Femur (tissue), 1 donor: ENCODE measurements at regions not wholly inside any gene's neighbourhood (a gene's known extent, or its start where the extent isn't known, plus 50 kb on each side); places are given as distances from the start of the nearest gene placed in this dataset.

Experiments used
- DNase-seq: peaks from one replicate; pipeline ENCODE4 v3.0.0-alpha.2; 2017

DNA sequence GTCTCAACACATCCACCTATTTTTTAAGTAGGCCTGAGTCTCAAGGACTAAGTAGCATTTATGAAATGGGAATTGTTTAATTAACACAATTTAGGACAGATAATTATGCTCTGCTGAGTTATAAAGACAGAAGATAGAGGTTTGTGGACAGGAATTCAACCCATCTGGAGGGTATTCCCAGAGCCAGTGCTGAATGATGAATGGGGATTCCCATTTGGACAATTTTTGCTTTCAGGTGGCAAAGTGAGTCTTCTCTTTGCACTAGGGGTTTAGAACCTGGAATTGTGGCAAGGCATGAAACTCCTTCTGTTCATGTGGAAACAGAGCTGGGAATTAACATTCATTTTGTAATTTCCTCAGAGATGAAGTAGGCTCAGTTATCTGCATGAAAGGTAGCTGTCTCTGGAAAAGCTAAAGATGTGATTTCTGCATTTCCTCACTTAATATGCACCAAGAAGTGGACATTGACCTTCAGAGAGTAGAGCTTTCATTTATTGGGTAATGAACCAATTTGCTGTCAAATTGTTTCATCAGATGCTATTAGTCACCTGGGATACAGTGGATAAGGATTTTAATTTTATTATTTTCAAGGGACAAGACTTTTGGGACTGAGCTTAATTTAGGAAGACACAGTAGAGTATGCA, 212.1 kb upstream of the NRXN1 start:
- no peak for DNase-seq

DNA sequence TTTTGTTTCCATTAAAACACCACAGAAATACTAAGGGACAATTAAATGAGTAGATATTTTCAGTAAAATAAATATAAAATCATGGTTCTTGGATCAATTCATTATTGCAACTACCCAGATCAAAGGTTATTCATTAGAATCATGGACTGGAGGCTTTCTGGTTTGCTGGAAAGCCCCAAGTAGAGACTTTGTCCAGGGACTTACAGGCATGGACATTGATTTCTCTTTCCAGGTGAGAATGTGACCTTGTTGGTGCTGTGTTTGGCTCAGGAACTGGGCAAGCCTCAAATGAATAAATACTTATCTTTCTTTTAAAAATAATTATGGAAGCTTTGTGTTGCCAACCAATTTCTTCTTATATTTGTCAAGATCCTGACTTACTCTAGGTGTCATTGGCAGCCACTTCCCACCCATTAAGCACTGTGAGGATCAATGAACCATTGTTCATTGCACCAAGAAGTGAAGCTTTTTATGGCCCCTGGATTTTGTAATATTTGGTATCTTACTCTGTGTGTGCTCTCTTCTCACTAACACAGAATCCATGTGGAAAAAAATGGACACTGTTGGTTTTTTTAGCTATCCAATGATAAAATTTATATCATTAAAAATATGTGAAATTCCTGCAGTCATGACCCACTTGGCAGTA, 205.8 kb upstream of the NRXN1 start:
- no peak for DNase-seq

DNA sequence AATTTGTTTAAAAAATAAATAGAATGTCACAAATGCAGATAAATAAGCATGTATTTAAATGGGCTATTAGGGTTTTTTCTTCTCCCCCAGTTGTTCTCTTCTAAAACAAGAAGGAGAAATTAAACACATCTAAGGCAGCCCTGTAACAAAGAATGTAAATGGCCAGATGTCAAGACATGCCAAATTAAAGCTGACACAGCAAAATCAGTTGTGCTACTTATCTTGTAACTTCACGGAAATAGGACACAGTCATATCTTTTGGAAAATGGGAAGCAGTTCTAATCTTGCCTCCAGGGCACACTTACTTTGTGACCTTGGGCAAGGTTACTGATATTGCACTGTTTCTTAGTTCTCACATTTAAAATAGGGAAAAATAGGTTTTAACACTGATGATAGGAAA, 200.1 kb upstream of the NRXN1 start:
- DNase-seq: no peak

DNA sequence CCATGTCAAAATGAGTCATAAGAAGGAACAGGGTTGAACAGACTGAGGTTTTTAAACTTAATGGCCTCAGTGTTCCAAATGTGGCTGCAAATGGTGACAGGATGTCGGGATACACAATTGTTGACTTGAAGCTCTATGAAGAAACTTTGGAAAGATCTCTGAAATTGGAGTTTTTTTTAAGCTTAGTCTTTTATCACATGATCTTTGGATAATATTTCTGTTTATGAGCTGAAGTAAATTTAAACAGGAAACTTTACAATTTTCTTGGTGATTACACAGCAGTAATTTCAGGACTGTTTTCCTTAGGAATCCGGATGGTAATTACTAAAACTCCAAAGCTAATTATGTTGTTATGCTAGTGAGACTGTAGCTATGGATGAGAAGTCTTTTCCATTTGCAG, 199.1 kb upstream of the NRXN1 start:
- DNase-seq: no peak

DNA sequence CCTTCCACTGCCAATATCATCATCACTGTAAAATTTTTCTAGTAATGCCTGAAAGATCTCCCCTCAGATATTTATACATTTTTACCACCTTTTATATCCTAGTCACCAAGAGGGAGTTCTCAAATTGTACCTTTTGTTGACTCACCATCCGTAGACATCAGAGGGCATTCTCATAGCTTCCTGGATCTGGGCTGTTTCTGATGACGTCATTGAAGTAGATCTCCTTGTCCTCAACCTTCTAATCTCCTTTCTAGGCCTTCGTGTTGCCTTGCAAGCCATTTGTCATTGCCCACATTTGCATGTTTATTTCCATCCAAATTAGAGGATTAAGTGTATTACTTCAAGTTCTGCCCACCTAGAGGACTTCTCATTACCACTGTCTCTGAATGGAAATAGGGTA, 193.4 kb upstream of the NRXN1 start:
- no peak for DNase-seq

DNA sequence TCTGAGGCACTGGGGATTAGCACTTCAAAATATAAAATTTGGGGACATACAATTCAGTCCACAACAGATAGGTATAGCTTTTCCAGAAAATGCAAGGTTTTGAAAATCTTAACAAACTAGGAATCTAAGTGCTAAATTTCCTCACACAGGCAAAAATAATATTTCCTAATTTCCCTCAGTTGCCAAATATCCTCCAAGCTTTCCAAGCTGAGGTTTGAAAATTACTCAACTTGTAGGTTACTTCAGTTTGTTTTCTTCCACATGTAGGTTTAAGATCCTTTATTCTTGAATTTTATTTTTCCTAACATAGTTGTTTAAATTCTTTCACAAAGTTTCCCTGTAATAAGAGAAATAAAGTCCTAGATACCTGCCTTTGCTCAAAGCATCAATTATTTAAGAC, 192.9 kb upstream of the NRXN1 start:
- no peak for DNase-seq

DNA sequence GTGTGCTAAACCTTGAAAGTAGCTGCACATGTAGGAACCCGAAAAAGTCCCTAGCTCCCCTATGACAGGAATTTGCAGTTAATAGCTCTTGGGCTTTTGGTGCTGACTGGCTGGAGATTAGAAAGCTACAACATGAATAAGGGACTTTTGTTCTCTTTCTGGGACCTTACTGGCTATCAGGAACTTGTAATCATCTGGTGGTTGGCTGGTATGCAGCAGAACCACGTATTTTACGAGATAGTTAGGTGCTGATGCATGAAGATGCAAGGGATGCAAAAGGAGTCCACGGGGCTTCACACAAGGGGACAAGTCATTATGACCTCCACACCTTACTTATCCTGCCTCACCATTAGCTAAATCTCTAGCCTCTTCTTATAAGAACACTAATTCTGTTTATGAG, 190.2 kb upstream of the NRXN1 start:
- no peak for DNase-seq

DNA sequence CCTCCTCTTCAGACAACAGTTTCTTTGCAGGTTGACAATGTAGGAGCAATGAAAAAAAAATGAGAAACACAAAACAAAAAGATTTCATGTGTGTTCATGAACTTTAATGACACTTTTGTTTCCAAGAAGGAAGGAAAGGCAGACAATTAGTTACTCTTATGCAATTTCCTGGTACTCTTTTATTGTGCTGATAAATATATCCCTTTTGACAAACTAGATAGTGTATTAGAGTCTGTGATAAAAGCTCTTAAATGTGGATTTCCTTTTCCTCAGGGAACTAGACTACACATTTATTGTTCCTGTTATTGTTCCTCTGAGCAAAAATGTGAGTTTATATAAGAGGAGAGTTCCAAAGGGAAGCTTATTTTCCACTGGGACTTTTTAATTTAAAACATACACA, 188.7 kb upstream of the NRXN1 start:
- no peak for DNase-seq

DNA sequence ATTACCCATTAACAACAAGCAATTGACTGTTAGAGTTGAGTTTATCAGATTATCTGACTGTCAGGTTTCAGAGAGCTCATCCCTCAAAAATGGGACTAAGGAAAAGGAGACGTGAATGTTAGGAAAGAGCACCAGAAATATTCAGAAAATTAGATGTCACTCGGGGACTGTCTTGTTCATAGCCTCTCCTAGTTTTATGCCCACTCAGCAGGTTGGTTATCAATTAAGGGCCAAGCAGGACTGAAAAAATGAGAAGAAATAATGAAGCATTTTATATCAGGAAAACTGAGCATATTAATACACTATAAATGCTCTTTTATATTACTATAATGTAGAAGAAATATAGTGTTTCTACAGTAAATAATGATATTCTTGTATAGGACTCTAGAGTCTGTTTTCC, 188.1 kb upstream of the NRXN1 start:
- DNase-seq: no peak

DNA sequence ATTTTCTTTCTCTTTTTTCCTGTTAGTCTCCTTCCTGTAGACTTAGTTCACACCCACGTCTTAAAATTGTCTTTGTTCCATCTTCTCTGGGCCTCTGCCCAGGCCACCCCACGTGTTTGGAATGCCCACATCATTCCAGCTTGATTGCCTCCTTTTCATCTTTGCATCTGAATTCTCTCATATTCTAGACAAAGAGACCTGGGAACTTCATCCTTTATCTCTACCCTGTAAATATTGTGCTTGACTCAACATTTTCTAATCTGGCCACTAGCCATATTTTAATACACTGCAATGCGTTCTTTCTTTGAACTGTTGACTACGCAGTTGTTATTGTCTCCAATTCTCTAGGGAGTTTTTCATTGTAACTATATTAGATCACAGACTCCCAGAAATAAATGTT, 187.5 kb upstream of the NRXN1 start:
- no peak for DNase-seq

DNA sequence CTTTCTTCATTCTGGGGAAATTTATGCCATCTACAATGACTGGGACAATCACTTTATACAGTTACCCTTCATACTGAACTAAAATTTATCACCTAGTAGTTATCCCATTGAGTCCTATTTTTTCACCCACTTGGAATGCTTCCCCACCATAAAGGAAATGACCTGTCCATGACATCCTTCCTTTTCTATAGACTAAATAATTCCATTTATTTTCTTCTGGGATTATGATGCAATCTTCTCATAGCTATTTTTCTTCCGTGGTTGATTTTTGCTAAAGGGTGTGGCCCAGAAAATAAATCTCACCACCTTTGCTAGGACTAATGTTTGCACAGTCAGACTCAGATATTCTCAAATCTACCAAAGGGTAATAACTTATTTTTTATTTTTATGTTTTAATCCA, 186.1 kb upstream of the NRXN1 start:
- DNase-seq: no peak

DNA sequence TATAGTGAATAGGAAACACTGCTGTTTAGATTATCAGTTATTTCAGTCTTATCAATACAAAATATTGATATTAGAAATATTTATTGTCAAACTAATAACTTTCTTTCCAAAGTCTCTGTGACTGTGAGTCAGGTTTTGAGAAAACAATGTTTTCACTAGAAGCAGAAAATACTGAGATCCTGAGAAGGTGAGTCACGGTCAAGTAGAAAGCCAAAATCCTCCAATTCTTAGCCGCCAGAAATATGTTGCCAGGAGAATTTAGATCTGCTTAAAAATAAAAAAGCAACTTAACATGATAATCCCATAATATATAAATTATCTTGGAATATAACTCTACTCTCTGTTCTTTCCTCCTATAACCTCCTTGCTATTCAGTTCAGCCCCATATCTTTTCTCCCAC, 181.9 kb upstream of the NRXN1 start:
- no peak for DNase-seq

DNA sequence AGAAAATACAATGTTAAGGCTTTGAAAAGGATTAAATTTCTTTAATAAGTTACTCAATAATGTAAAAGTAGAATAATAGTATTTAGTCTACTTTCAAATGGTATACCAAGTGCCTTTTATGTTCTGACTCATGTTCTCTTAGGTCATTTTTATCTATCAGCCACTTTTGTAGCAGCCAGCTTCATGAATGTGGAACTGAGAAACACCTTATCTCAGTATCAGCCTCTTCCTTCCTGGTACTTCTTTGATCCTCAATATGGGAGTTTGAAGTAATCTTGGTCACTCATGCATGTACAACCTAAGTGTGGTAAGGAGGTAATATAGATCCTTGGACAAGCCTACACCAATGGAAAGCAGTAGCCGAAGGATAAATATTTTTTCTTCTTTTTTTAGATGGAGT, 180.4 kb upstream of the NRXN1 start:
- no peak for DNase-seq

DNA sequence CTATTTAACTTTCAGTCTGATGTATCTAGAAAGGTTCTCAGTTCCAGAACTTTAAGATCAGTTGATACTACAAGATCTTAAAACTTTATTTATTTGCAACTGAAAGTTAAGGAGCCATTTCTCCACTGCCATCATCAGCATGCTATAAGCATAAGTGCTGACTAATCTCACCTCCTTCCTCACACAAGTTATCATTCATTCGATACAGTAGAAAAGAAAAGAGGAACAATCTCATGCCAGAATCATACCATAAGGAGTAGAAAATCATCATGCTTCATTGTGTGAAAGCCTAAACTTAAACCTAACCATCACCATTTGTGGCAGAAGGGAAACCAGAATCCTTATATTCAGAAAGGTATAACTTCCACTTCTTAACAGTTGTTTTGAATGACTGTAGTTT, 176.6 kb upstream of the NRXN1 start:
- DNase-seq: no peak

DNA sequence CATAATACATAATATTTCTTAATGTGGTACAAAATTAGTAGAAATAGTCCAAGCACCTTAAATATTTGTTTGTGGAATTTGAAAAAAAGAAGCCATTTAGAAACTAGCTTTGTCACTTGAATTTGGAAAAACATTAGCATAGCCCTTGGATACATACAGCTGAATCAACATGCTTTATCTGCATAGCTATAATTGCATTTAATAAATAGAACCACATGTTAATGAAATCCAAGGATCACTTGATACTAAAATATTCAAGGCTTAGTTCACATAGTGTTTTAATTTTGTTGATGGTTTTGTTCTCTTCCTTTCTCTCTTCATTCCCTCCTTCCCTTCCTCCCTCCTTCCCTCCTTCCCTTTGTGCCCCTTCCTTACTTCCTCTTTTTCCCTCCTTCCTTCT, 169.4 kb upstream of the NRXN1 start:
- no peak for DNase-seq

DNA sequence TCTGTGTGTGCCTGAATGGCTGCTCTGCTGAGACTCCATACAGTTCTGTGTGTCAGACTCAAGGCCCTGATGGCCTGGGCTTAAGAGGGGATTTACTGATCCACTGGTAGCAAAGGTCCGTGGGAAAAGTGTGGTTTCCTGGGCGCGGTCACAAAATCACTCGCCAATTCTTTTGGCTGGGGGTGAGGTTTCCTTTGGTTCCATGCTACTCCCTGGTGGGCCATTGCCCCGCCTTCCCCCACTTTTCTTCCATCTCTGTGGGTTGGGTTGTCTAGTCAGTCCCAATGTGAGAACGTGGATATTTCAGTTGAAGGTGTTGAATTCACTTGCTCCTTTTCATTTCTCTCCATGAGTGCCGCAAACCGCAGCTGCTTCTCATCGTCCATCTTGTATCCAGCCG, 162.7 kb upstream of the NRXN1 start:
- DNase-seq: no peak

DNA sequence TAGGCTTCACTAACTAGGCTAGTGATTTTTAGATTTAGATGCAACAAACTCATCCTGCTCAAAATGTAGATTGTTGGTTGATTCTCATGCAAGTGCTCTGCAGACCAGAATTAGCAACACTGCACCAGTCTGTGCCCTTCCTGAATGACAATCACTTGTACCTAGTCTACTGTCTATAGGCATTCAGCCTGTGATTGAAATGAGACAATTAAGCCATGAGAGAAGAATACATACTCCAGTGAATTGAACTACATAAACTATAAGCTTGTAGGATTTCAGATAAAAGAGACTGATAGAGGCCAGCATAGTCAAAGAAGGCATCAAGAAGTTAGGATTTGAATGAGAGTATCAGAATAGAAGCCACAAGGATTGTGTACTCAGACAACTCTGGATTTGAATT, 138.3 kb upstream of the NRXN1 start:
- no peak for DNase-seq

DNA sequence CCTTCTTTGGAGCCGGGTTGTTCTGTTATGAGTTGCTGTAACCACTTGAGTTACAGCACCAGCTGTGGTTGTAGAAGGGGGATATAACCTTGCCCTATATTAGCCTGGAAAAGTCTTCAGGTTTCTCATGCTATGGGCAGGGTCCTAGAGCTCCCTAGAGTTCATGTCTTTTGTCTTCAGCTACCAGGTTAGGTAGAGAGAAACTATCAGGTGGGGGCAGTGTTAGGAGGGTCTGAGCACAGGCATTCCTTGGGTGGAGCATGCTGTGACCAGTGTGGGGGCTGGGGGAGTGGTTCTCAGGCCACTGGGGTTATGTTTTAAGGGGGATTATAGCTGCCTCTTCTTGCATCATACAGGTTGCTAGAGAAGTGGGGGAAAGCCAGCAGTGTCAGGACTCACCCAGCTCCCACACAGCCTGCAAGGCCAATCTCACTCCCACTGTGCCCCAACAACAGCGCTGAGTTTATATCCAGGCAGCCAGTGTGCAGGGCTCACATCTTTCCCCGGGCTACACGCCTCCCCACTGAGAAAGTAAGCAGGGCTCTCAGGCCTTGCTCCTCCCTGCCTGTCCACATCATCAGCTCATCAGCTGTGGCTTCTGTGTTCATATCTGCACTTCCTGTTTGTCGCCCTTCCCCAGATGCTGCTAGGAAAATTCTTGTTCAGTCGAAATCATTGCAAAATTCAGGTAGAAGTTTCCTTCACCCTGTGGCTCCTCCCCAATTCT, 133.8 kb upstream of the NRXN1 start:
- no peak for DNase-seq

DNA sequence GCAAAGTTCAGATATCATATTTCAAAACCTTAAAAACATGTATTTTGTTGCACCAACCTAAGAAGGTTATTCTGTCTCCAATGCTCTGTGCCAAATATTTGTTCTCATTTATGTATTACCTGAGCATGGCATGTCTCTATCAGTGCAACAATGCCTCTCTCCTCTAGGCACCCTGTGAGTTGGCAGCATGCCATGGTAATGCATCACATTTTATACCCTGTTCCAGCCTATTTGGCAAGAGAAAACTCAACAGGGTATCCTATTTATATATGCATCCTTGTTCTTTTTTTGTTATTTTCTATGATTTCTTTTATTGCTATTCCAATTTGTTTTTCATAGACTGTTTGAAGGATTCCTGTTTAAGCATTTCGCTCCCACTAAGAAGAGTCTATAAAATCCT, 126.3 kb upstream of the NRXN1 start:
- DNase-seq: no peak

DNA sequence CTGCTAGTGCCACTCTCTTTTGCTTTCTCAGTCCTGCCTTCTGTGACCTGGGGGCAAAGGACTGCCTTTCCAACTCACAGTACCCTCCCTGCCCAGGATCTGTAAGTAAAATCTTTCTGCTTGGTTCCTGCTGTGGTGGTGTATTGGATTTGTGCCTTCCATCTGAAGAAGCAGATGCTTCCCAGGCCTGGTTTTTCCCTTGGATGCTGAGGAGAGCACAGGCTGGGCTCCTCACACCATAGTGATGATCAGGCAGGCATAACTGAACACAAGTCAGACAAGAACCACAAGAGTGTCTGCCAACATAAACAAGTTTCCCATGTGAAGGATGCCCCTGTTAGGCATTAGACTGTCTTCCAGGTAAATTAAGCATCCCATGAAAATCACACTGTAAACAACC, 121.3 kb upstream of the NRXN1 start:
- no peak for DNase-seq

DNA sequence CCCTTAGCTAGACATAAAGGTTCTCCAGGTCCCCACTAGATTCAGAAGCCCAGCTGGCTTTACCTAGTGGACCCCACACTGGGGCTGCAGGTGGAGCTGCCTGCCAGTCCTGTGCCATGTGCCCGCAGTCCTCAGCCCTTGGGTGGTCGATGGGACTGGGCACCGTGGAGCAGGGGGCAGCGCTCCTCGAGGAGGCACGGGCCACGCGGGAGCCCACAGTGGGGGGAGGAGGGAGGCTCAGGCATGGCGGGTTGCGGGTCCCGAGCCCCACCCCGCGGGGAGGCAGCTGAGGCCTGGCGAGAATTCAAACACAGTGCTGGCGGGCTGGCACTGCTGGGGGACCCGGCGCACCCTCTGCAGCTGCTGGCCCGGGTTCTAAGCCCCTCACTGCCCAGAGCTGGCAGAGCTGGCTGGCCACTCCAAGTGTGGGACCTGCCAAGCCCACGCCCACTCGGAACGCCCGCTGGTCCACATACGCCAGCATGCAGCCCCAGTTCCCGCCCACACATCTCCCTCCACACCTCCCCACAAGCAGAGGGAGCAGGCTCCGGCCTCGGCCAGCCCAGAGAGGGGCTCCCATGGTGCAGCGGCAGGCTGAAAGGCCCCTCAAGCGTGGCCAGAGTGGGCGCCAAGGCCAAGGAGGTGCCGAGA, 119.7 kb upstream of the NRXN1 start:
- DNase-seq: no peak

DNA sequence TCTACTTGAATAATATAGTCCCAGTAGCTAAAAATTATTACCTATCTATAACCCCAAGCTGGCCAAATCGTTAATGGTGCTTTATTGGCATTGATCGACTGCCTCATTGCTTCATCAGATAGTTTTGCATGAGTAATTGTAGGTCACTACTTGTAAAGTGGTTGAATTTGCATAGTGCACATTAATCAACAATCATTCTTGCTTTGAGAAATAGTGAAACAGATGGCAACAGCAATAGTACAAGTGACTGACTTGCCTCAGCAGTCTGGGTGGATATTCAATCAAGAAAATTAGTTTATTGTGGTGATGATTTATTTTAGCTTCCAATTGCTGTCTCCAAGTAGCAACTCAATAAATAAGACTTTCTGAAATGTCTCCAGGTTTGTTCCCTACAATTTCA, 117.8 kb upstream of the NRXN1 start:
- DNase-seq: no peak

DNA sequence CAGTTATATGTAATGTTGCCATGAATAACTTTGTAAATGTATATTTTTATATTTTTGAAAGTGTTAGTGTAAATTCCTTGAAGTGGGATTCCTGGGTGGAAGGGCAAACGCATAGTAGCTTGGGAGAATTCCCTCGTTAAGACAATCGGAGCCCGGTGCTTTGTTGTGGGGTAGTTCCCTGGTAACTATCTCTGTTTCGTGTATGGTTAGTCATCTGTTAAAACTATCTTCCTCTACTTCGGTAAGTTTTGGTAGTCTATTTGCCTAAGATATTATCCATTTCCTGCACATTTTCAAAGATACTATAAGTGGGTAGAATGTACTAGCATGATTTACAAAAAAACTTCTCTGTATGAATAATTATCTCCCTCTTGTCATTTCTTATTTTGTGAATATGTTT, 113.8 kb upstream of the NRXN1 start:
- DNase-seq: no peak

DNA sequence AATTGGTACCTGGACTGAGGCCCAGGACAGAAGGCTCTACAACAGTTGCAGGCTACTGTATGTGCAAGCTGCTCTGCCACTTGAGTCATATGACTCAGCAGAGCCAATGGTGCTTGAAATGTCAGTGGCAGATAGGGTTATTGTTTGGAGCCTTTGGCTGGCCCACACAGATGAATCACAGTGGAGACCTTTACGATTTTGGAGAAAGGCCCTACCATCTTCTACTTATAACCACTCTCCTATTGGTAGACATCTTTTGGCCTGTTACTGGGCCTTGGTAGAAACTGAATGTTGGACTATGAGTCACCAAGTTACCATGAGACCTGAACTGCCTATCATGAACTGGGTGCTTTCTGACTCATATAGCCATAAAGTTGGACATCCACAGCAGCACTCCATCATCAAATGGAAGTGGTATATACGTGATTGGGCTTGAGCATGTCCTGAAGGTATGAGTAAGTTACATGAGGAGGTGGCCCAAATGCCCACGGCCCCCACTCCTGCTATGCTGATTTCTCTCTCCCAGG, 88.9 kb upstream of the NRXN1 start:
- DNase-seq: no peak
